GM21367 (cell line): ENCODE measurements at regions not wholly inside any gene's neighbourhood (a gene's known extent, or its start where the extent isn't known, plus 50 kb on each side); places are given as distances from the start of the nearest gene placed in this dataset.
A peak's percentile ranks its signal among the peaks of the same experiment; 100 is the strongest.
"Not testable (repeated sequence)": the region's sequence is repeated elsewhere in the genome, so short reads cannot be mapped to it uniquely, and the experiment has no call there.

Experiments used
- ATAC-seq: cut with Tn5 transposase; IDR thresholded peaks from one replicate; pipeline ENCODE4 v1.9.1; 2021; ENCODE audit not compliant: unreplicated experiment

GRCh38 chr1:101366513-101367215, 129.8 kb downstream of the S1PR1 start:
- ATAC-seq, result no peak

DNA sequence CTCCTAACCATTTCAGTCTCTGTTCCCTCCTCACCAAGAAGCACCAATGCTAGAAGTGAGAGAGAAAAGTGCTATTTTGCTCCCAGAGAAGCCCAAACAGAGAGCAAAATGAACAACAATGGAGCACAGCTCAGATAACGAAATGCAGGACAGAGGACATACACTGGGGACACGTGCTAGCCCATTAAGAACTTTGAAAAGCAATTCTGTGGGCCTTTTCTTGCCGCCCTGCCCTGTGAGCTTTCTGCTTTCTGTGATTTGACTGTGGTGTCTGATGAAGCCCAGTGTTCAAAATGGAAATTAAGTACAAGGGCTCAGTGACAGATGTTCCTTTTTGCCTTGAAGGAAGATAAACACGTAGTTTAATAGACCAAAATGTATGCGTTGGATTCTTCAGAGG, 130.8 kb downstream of the S1PR1 start:
- ATAC-seq, result no peak

- no peak for ATAC-seq
Observed at GRCh38 chr1:101370488-101370887, 133.7 kb downstream of the S1PR1 start.

DNA sequence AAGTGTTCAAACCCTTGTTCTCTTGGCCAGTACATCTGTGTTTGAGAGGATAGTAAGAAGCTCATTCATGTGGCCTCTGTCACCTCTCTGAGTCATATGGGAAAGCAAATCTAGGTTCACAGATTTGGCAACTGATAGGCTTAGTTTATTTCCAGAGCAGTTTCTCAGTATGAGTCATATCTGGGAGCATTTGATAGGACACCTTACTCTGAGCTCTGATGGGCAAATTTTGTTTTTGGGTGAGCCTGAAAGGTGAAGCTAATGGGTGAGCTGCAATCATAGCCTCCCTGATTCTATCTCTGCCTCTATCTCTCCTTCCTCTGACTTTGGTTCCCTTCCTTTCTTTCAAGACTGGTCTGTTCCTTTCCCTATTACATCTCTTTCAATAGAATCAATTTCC, 134.4 kb downstream of the S1PR1 start:
- ATAC-seq, result peak; percentile 97

DNA sequence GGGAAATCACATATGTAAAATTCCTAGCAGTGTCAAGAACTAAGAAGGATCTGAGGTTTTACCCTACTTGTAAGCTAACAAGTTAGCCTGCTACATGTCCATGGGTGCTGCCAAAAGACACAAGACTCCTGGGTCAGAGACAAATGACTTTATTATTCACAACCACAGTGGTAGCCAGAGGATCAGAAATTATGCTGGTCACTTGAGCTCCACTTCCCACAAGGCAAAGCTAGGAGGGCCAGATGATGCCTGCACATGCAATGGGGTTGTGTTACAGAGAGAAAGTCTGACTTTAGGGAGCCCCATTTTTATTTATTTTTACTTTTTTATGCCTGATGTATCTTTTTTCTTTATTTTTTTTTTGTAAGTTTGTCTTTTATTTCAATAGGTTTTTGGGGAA, 136.8 kb downstream of the S1PR1 start:
- ATAC-seq, result no peak

DNA sequence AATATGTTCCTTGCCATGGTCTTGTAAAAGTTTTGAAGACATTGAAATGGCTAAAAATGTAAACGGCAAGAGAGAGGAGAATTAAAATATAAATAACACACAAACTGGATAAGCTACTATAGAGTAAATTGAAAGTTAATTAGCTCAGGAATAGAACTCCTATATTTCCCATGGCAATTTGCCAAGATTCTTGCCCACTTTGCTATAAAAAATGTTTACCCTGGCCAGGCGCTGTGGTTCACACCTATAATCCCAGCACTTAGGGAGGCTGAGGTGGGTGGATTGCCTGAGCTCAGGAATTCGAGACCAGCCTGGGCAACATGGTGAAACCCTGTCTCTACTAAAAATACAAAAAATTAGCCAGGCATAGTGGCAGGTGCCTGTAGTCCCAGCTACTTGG, 138.6 kb downstream of the S1PR1 start:
- not testable (repeated sequence) for ATAC-seq

DNA sequence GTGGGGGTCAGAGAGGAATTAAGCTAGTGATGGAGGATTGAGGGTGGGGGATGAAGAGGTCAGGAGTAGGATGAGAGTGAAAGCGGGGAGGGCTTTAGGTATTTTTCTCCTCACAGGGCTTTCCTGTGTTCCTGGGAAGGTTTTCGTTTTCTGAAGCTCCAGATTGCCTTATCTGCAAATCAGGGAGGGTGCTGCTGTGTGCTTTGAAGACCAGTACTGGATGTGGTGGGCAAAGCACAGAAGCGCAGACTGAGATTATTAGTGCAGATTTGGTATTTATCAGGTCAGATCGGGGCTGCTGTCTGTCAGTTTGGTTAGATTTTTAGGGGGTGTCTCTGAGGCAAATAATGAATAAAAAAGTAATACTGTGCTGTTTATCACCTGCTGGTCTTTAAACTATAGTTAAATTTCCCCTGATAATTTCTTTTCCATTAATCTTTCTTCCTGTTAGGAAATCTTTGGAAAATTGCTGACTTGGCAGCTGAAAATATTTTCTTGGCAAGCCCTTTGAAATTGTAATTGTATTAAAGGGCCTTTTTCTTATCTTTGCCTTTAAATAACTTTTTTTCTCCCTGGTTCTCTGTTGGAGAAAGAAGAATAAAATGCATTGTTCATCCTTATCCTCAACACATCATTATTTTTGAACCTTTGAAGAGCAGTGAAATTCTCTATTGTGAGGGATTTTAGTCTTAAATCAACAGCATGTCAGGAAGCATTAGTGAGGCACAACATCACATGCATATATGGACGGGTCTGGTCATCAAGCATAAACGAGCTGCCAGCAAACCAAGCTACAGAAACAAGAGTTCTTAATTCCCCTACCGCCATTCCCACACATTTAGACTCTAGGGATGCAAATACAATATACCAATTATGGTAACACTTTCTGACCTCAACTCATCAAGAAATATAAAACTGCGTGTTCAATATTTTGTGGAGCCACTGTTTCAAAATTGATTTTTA, 139.6 kb downstream of the S1PR1 start:
- no peak for ATAC-seq

- no peak for ATAC-seq
Observed at GRCh38 chr1:101377084-101377835, 140.4 kb downstream of the S1PR1 start.

GRCh38 chr1:101379037-101379436, 142.2 kb downstream of the S1PR1 start:
- ATAC-seq, result no peak

DNA sequence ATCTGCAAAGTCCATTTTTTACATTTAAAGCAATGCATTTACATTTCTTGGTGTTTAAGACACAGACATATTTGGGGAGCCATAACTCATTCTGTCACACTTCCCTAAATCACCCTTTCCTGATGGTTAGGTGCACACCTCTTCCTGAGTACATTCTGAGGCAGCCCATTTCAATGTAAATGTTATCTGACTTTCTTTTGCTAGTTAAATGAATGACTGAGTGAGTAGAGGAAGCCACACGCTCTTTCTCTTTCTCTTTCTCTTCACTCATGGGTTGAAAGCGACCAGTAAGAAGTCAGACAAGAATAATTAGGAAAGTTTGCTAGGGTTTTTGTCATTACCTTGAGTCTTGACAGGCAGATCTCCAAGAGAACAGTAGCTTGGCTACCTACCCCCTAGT, 143.1 kb downstream of the S1PR1 start:
- ATAC-seq, result peak; percentile 98

- no peak for ATAC-seq
Observed at GRCh38 chr1:101382135-101382534, 145.3 kb downstream of the S1PR1 start.

- ATAC-seq, result peak; percentile 88
Observed at GRCh38 chr1:101388904-101389546, 152.2 kb downstream of the S1PR1 start.

DNA sequence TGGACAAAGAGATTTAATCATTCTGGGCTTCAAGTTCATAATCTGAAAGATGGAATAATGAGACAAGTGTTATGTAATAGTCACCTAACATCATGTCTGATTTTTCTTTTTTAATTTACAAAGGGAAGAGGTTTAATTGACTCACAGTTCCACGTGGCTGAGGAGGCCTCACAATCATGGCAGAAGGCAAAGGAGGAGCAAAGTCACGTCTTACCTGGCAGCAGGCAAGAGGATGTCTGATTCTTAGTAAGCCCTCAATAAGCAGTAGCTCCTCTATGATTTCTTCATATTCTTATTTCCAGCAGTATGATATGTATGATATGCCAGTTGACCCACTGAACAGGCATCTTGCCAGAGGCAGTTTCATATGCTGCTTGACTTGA, 152.7 kb downstream of the S1PR1 start:
- ATAC-seq, result no peak

GRCh38 chr1:101392552-101392951, 155.7 kb downstream of the S1PR1 start:
- no peak for ATAC-seq

- ATAC-seq, result no peak
Observed at GRCh38 chr1:101394041-101394440, 157.2 kb downstream of the S1PR1 start.

GRCh38 chr1:101399222-101399621, 162.4 kb downstream of the S1PR1 start:
- ATAC-seq, result no peak

GRCh38 chr1:101406271-101406670, 169.5 kb downstream of the S1PR1 start:
- no peak for ATAC-seq

- ATAC-seq, result no peak
Observed at GRCh38 chr1:101406681-101407080, 169.9 kb downstream of the S1PR1 start.

DNA sequence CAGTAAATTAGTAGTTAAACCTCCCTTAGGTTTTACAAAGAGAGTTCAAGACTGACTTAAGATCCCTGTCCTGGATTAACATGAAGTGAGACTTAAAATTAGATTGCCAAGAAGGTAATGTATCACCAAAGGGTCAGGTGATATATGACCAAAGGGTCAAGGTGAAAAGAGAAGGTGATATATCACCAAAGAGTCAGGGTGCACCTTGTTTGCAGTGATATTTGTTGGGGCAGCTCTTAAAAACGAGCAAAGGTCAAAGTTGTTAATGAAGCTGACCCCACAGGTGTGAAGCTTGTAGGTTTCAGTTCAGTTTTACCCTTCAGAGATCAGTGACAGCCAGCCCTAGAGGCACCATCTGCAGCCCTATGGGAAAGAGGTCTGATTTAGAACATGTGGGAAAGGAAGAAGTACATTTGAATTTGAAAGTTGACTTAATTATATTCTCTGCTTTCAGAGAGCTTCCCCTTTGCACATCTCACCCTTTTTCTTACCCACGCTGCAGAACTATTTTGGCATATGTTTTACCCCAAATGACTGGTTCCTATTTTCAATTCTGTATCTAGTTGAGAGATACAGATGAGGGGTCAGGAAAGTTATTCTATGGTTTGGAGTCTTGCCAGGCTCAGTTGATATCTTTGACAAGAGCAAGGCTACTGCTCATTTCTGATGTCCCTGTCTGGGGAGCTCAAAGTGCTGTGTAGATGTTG, 170.8 kb downstream of the S1PR1 start:
- ATAC-seq, result peak; percentile 73
